ES-I3 (cell line): ENCODE measurements at regions not wholly inside any gene's neighbourhood (a gene's known extent, or its start where the extent isn't known, plus 50 kb on each side); places are given as distances from the start of the nearest gene placed in this dataset.
"Not testable (repeated sequence)": the region's sequence is repeated elsewhere in the genome, so short reads cannot be mapped to it uniquely, and the experiment has no call there.

ENCODE experiments used
- H3K36me3 ChIP-seq: 2 replicates; pipeline ENCODE4 v1.6.1; 2013; ENCODE audit warnings: mild to moderate bottlenecking, low read length, control low read depth, moderate library complexity; ENCODE audit not compliant: insufficient read depth
- H3K4me1 ChIP-seq: 2 replicates; pipeline ENCODE4 v1.6.1; 2013; ENCODE audit warnings: mild to moderate bottlenecking, control low read depth, low read length; ENCODE audit not compliant: insufficient read depth
- H3K9ac ChIP-seq: 2 replicates; pipeline ENCODE4 v1.6.1; 2013; ENCODE audit warnings: low read depth, mild to moderate bottlenecking, low read length, moderate library complexity
- H3K9me3 ChIP-seq: 2 replicates; pipeline ENCODE4 v1.6.1; 2013; ENCODE audit warnings: mild to moderate bottlenecking, low read length, moderate library complexity; ENCODE audit not compliant: control insufficient read depth, insufficient read depth

GRCh38 chr13:83702021-83702420, 180.3 kb downstream of the SLITRK1 start:
- no peaks in the 10 kb centered on the region for H3K4me1 ChIP-seq
- H3K9ac ChIP-seq = no peak overlapping the region
- no peaks in the 10 kb centered on the region for H3K9me3 ChIP-seq
- no peaks in the 10 kb centered on the region for H3K36me3 ChIP-seq

- no peaks in the 10 kb centered on the region for H3K36me3 ChIP-seq
- no peak overlapping the region for H3K9ac ChIP-seq
- H3K9me3 ChIP-seq = no peaks in the 10 kb centered on the region
- no peaks in the 10 kb centered on the region for H3K4me1 ChIP-seq
Observed at GRCh38 chr13:83692800-83693199, 189.5 kb downstream of the SLITRK1 start.

- Histone ChIP-seq H3K4me1 (no peaks in the 10 kb centered on the region), H3K9ac (no peak overlapping the region), H3K36me3 (no peaks in the 10 kb centered on the region), H3K9me3 (no peaks in the 10 kb centered on the region)
Observed at GRCh38 chr13:83691966-83692365, 190.3 kb downstream of the SLITRK1 start.

- Histone ChIP-seq H3K9me3 (no peaks in the 10 kb centered on the region), H3K4me1 (peaks cover 4% of the 10 kb centered on the region; the same call in 1 of the 2 replicates)
Observed at GRCh38 chr13:83681547-83681946, 200.7 kb downstream of the SLITRK1 start.

GRCh38 chr13:83677985-83678384, 204.3 kb downstream of the SLITRK1 start:
- no peak overlapping the region for H3K9ac ChIP-seq
- no peaks in the 10 kb centered on the region for H3K9me3 ChIP-seq
- H3K4me1 ChIP-seq = peaks cover 4% of the 10 kb centered on the region; the same call in 1 of the 2 replicates
- no peaks in the 10 kb centered on the region for H3K36me3 ChIP-seq

More at GRCh38 chr13:83681547-83681946, 200.7 kb downstream of the SLITRK1 start:
- Histone ChIP-seq H3K36me3 (no peaks in the 10 kb centered on the region), H3K9ac (no peak overlapping the region)

- peaks cover 2% of the 10 kb centered on the region; the same call in 1 of the 2 replicates for H3K9me3 ChIP-seq
- H3K4me1 ChIP-seq = no peaks in the 10 kb centered on the region
- no peak overlapping the region for H3K9ac ChIP-seq
- H3K36me3 ChIP-seq = no peaks in the 10 kb centered on the region
Observed at GRCh38 chr13:83672612-83673011, 209.7 kb downstream of the SLITRK1 start.

GRCh38 chr13:83667606-83668005, 214.7 kb downstream of the SLITRK1 start:
- Histone ChIP-seq H3K9ac (no peak overlapping the region), H3K4me1 (no peaks in the 10 kb centered on the region), H3K9me3 (peaks cover 2% of the 10 kb centered on the region; the same call in 1 of the 2 replicates), H3K36me3 (no peaks in the 10 kb centered on the region)

- no peaks in the 10 kb centered on the region for H3K36me3 ChIP-seq
- peaks cover 2% of the 10 kb centered on the region; the same call in 1 of the 2 replicates for H3K9me3 ChIP-seq
- H3K9ac ChIP-seq = no peak overlapping the region
- no peaks in the 10 kb centered on the region for H3K4me1 ChIP-seq
Observed at GRCh38 chr13:83666141-83666540, 216.1 kb downstream of the SLITRK1 start.

GRCh38 chr13:83657281-83657680, 225.0 kb downstream of the SLITRK1 start:
- Histone ChIP-seq H3K9ac (no peak overlapping the region), H3K36me3 (no peaks in the 10 kb centered on the region), H3K4me1 (no peaks in the 10 kb centered on the region), H3K9me3 (no peaks in the 10 kb centered on the region)

- H3K9me3 ChIP-seq, H3K36me3 ChIP-seq, H3K4me1 ChIP-seq: not testable (repeated sequence)
Observed at GRCh38 chr13:83642617-83643016, 239.7 kb downstream of the SLITRK1 start.

GRCh38 chr13:83634601-83635000, 247.7 kb downstream of the SLITRK1 start:
- no peaks in the 10 kb centered on the region for H3K4me1 ChIP-seq
- no peaks in the 10 kb centered on the region for H3K36me3 ChIP-seq
- no peak overlapping the region for H3K9ac ChIP-seq
- no peaks in the 10 kb centered on the region for H3K9me3 ChIP-seq

More at GRCh38 chr13:83642617-83643016, 239.7 kb downstream of the SLITRK1 start:
- not testable (repeated sequence) for H3K9ac ChIP-seq

- Histone ChIP-seq H3K9ac (no peak overlapping the region), H3K9me3 (no peaks in the 10 kb centered on the region), H3K36me3 (no peaks in the 10 kb centered on the region), H3K4me1 (no peaks in the 10 kb centered on the region)
Observed at GRCh38 chr13:83633746-83634145, 248.5 kb downstream of the SLITRK1 start.

GRCh38 chr13:83622422-83622784, 259.9 kb downstream of the SLITRK1 start:
- Histone ChIP-seq H3K36me3 (no peaks in the 10 kb centered on the region), H3K4me1 (no peaks in the 10 kb centered on the region), H3K9ac (no peak overlapping the region), H3K9me3 (no peaks in the 10 kb centered on the region)

GRCh38 chr13:83621765-83622421, 260.4 kb downstream of the SLITRK1 start:
- H3K36me3 ChIP-seq = no peaks in the 10 kb centered on the region
- no peak overlapping the region for H3K9ac ChIP-seq
- no peaks in the 10 kb centered on the region for H3K9me3 ChIP-seq
- H3K4me1 ChIP-seq = no peaks in the 10 kb centered on the region

- no peak overlapping the region for H3K9ac ChIP-seq
- H3K9me3 ChIP-seq = no peaks in the 10 kb centered on the region
- no peaks in the 10 kb centered on the region for H3K4me1 ChIP-seq
- no peaks in the 10 kb centered on the region for H3K36me3 ChIP-seq
Observed at GRCh38 chr13:83620530-83621220, 261.6 kb downstream of the SLITRK1 start.
